ENCODE measurements at regions not wholly inside any gene's neighbourhood (a gene's known extent, or its start where the extent isn't known, plus 50 kb on each side); places are given as distances from the start of the nearest gene placed in this dataset.

- TF ChIP-seq CTCF (IDR thresholded peaks at IDR 0.05; ENCODE audit: insufficient read depth, low read length) (no peak), REST (IDR thresholded peaks at IDR 0.05; ENCODE audit: insufficient replicate concordance, low read depth) (no peak), POLR2AphosphoS5 (IDR thresholded peaks at IDR 0.05; ENCODE audit: low read depth) (no peak), GABPA (IDR thresholded peaks at IDR 0.05; ENCODE audit: low read depth) (no peak), SPI1 (IDR thresholded peaks at IDR 0.05; ENCODE audit: borderline replicate concordance, low read depth) (no peak)
These were observed 403.7 kb downstream of the PID1 start for GRCh38 chr2:228867406-228867805.

All from HL-60 (cell line).